ENCODE measurements at regions not wholly inside any gene's neighbourhood (a gene's known extent, or its start where the extent isn't known, plus 50 kb on each side); places are given as distances from the start of the nearest gene placed in this dataset.

DNA sequence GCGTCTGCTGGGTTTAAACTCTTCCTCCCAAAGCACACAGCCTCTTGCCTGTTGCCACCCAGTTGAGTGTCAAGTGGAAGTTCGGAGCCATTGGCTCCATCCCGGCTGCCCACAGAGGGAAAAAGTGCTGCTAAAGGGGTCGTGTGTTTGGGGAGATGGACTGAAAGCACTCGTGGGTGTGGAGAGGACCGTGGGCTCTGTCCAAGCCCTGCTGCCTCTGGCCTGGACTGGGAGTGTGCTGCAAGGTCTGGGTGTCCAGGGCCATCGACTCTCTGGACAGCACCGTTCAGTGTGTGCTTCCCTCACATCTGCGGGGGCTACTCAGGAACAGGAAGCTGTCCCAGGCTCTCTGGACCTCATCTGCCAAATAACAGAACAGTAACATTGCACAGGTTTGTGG, 269.3 kb downstream of the DLL1 start:
- no peaks in the 10 kb centered on the region for H3K36me3 Mint-ChIP-seq
- TF ChIP-seq ZNF416 (CRISPR knock-in tag; IDR thresholded peaks at IDR 0.05), result no peak
- TF ChIP-seq, protein P1, sequence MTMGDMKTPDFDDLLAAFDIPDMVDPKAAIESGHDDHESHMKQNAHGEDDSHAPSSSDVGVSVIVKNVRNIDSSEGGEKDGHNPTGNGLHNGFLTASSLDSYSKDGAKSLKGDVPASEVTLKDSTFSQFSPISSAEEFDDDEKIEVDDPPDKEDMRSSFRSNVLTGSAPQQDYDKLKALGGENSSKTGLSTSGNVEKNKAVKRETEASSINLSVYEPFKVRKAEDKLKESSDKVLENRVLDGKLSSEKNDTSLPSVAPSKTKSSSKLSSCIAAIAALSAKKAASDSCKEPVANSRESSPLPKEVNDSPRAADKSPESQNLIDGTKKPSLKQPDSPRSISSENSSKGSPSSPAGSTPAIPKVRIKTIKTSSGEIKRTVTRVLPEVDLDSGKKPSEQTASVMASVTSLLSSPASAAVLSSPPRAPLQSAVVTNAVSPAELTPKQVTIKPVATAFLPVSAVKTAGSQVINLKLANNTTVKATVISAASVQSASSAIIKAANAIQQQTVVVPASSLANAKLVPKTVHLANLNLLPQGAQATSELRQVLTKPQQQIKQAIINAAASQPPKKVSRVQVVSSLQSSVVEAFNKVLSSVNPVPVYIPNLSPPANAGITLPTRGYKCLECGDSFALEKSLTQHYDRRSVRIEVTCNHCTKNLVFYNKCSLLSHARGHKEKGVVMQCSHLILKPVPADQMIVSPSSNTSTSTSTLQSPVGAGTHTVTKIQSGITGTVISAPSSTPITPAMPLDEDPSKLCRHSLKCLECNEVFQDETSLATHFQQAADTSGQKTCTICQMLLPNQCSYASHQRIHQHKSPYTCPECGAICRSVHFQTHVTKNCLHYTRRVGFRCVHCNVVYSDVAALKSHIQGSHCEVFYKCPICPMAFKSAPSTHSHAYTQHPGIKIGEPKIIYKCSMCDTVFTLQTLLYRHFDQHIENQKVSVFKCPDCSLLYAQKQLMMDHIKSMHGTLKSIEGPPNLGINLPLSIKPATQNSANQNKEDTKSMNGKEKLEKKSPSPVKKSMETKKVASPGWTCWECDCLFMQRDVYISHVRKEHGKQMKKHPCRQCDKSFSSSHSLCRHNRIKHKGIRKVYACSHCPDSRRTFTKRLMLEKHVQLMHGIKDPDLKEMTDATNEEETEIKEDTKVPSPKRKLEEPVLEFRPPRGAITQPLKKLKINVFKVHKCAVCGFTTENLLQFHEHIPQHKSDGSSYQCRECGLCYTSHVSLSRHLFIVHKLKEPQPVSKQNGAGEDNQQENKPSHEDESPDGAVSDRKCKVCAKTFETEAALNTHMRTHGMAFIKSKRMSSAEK (CRISPR knock-in tag; IDR thresholded peaks at IDR 0.05; ENCODE audit: borderline replicate concordance), result no peak
- no peak for TF ChIP-seq NFATC4 (CRISPR knock-in tag; IDR thresholded peaks at IDR 0.05)
- no peak for TF ChIP-seq CREB1 (CRISPR knock-in tag; IDR thresholded peaks at IDR 0.05)
- TF ChIP-seq, protein P2, sequence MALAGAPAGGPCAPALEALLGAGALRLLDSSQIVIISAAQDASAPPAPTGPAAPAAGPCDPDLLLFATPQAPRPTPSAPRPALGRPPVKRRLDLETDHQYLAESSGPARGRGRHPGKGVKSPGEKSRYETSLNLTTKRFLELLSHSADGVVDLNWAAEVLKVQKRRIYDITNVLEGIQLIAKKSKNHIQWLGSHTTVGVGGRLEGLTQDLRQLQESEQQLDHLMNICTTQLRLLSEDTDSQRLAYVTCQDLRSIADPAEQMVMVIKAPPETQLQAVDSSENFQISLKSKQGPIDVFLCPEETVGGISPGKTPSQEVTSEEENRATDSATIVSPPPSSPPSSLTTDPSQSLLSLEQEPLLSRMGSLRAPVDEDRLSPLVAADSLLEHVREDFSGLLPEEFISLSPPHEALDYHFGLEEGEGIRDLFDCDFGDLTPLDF (CRISPR knock-in tag; IDR thresholded peaks at IDR 0.05), result no peak
- no peak for TF ChIP-seq ZNF232 (CRISPR knock-in tag; IDR thresholded peaks at IDR 0.05)
- TF ChIP-seq EMX1 (CRISPR knock-in tag; IDR thresholded peaks at IDR 0.05), result no peak
- no peak for TF ChIP-seq NFYB (CRISPR knock-in tag; conservative IDR thresholded peaks at IDR 0.05; ENCODE audit: low read depth)
- TF ChIP-seq NR3C1 (CRISPR knock-in tag; conservative IDR thresholded peaks at IDR 0.05; ENCODE audit: low read depth), result no peak
- DNase-seq (ENCODE audit: low spot score), result no peak
- peaks cover 2% of the 10 kb centered on the region for H3K27me3 Mint-ChIP-seq (ENCODE audit: low read depth)
- ChIA-PET POLR2A (no interaction called here), CTCF (no interaction called here)
- H3K9me3 Mint-ChIP-seq, result no peaks in the 10 kb centered on the region
- no peak overlapping the region for H3K27ac Mint-ChIP-seq
- no peak for ATAC-seq
- H3K4me3 Mint-ChIP-seq, result no peak overlapping the region
- H3K4me1 Mint-ChIP-seq, result peaks cover under 1% of the 10 kb centered on the region

DNA sequence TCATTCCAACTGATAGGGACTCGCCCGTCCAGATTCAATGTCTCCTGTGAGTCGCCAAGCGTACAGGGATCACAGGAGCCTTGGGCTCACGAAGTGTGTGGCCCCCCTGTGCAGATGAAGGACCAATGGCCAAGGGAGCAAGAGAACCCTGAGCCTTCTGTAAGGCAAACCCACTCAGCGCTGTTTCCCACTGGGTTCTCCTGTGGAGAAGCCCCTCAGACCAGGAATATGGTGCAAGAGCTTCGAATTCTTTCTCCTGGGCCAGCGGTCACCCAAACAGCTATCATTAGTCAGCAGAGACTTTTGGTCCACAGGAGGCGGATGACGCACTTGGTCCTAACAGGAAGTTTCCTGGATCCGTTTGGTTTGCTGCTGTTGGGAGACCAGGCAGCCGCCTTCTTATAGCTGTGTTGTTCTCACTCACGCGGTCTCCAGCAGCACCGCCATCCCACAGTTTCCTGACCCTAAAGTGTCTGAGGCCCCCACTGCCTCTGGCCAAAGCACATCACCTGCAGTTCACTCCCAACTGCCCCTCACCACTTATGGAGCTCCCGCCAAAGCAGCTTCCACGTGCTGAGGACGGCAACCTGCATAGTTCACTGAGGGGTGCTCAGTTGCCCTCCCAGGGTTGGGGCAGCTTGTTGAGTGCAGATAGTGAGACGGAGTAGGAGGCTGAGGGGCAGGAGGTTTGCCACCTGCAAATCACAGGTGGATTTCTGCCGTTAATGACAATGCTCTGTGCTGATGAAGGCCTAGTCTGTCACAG, 268.6 kb downstream of the ERMARD start:
- no peaks in the 10 kb centered on the region for H3K36me3 Mint-ChIP-seq
- TF ChIP-seq, protein P3, sequence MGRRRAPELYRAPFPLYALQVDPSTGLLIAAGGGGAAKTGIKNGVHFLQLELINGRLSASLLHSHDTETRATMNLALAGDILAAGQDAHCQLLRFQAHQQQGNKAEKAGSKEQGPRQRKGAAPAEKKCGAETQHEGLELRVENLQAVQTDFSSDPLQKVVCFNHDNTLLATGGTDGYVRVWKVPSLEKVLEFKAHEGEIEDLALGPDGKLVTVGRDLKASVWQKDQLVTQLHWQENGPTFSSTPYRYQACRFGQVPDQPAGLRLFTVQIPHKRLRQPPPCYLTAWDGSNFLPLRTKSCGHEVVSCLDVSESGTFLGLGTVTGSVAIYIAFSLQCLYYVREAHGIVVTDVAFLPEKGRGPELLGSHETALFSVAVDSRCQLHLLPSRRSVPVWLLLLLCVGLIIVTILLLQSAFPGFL (CRISPR knock-in tag; IDR thresholded peaks at IDR 0.05; ENCODE audit: borderline replicate concordance), result no peak
- TF ChIP-seq, protein P4, sequence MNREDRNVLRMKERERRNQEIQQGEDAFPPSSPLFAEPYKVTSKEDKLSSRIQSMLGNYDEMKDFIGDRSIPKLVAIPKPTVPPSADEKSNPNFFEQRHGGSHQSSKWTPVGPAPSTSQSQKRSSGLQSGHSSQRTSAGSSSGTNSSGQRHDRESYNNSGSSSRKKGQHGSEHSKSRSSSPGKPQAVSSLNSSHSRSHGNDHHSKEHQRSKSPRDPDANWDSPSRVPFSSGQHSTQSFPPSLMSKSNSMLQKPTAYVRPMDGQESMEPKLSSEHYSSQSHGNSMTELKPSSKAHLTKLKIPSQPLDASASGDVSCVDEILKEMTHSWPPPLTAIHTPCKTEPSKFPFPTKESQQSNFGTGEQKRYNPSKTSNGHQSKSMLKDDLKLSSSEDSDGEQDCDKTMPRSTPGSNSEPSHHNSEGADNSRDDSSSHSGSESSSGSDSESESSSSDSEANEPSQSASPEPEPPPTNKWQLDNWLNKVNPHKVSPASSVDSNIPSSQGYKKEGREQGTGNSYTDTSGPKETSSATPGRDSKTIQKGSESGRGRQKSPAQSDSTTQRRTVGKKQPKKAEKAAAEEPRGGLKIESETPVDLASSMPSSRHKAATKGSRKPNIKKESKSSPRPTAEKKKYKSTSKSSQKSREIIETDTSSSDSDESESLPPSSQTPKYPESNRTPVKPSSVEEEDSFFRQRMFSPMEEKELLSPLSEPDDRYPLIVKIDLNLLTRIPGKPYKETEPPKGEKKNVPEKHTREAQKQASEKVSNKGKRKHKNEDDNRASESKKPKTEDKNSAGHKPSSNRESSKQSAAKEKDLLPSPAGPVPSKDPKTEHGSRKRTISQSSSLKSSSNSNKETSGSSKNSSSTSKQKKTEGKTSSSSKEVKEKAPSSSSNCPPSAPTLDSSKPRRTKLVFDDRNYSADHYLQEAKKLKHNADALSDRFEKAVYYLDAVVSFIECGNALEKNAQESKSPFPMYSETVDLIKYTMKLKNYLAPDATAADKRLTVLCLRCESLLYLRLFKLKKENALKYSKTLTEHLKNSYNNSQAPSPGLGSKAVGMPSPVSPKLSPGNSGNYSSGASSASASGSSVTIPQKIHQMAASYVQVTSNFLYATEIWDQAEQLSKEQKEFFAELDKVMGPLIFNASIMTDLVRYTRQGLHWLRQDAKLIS (CRISPR knock-in tag; IDR thresholded peaks at IDR 0.05; ENCODE audit: borderline replicate concordance), result no peak
- TF ChIP-seq, protein P1 (CRISPR knock-in tag; IDR thresholded peaks at IDR 0.05; ENCODE audit: borderline replicate concordance), result no peak
- TF ChIP-seq, protein P5, sequence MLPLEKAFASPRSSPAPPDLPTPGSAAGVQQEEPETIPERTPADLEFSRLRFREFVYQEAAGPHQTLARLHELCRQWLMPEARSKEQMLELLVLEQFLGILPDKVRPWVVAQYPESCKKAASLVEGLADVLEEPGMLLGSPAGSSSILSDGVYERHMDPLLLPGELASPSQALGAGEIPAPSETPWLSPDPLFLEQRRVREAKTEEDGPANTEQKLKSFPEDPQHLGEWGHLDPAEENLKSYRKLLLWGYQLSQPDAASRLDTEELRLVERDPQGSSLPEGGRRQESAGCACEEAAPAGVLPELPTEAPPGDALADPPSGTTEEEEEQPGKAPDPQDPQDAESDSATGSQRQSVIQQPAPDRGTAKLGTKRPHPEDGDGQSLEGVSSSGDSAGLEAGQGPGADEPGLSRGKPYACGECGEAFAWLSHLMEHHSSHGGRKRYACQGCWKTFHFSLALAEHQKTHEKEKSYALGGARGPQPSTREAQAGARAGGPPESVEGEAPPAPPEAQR (CRISPR knock-in tag; IDR thresholded peaks at IDR 0.05), result no peak
- TF ChIP-seq ZNF138 (CRISPR knock-in tag; conservative IDR thresholded peaks at IDR 0.05) (no peak), ETV6 (CRISPR knock-in tag; IDR thresholded peaks at IDR 0.05) (no peak)
- H3K4me3 Mint-ChIP-seq, result no peak overlapping the region
- DNase-seq (ENCODE audit: low spot score) (no peak), ATAC-seq (no peak)
- CTCF ChIA-PET, result no interaction called here
- no peaks in the 10 kb centered on the region for H3K9me3 Mint-ChIP-seq
- H3K27me3 Mint-ChIP-seq (ENCODE audit: low read depth), result peaks cover 13% of the 10 kb centered on the region
- POLR2A ChIA-PET, result no interaction called here
- no peaks in the 10 kb centered on the region; the same call in 1 of the 2 replicates for H3K4me1 Mint-ChIP-seq
- H3K27ac Mint-ChIP-seq, result no peak overlapping the region

Data from WTC11 (cell line).